HG03442 (cell line): ENCODE measurements at regions not wholly inside any gene's neighbourhood (a gene's known extent, or its start where the extent isn't known, plus 50 kb on each side); places are given as distances from the start of the nearest gene placed in this dataset.

Source experiments
- ATAC-seq: cut with Tn5 transposase; IDR thresholded peaks from one replicate; pipeline ENCODE4 v1.9.1; 2021; ENCODE audit warnings: mild to moderate bottlenecking, moderate library complexity; ENCODE audit not compliant: unreplicated experiment

- ATAC-seq = no peak
Measured at GRCh38 chr3:74066456-74066855, 441.7 kb upstream of the PDZRN3 start.

GRCh38 chr3:74059923-74060600 is 435.3 kb upstream of the PDZRN3 start:
- ATAC-seq = no peak

GRCh38 chr3:74059301-74059922 is 434.7 kb upstream of the PDZRN3 start:
- no peak for ATAC-seq

- no peak for ATAC-seq
Measured at GRCh38 chr3:74057169-74057568, 432.4 kb upstream of the PDZRN3 start.

- ATAC-seq = no peak
Measured at GRCh38 chr3:74055061-74055460, 430.3 kb upstream of the PDZRN3 start.

GRCh38 chr3:74054566-74054965 is 429.8 kb upstream of the PDZRN3 start:
- no peak for ATAC-seq

- ATAC-seq = no peak
Measured at GRCh38 chr3:74053970-74054516, 429.3 kb upstream of the PDZRN3 start.

GRCh38 chr3:74049444-74049843 is 424.7 kb upstream of the PDZRN3 start:
- ATAC-seq = no peak

- ATAC-seq = no peak
Measured at GRCh38 chr3:74048699-74049098, 424.0 kb upstream of the PDZRN3 start.

- ATAC-seq = no peak
Measured at GRCh38 chr3:74045000-74045399, 420.3 kb upstream of the PDZRN3 start.

GRCh38 chr3:74041068-74041675 is 416.4 kb upstream of the PDZRN3 start:
- ATAC-seq = no peak

- ATAC-seq = no peak
Measured at GRCh38 chr3:74039105-74039504, 414.4 kb upstream of the PDZRN3 start.

GRCh38 chr3:74036568-74036967 is 411.8 kb upstream of the PDZRN3 start:
- ATAC-seq = no peak

- ATAC-seq = no peak
Measured at GRCh38 chr3:74036102-74036501, 411.4 kb upstream of the PDZRN3 start.

- ATAC-seq = no peak
Measured at GRCh38 chr3:74033806-74034205, 409.1 kb upstream of the PDZRN3 start.

GRCh38 chr3:74033381-74033780 is 408.6 kb upstream of the PDZRN3 start:
- ATAC-seq = no peak

GRCh38 chr3:74027121-74027520 is 402.4 kb upstream of the PDZRN3 start:
- ATAC-seq = no peak

- no peak for ATAC-seq
Measured at GRCh38 chr3:74023395-74023794, 398.7 kb upstream of the PDZRN3 start.

- ATAC-seq = no peak
Measured at GRCh38 chr3:74021449-74021848, 396.7 kb upstream of the PDZRN3 start.

GRCh38 chr3:74009961-74010844 is 385.5 kb upstream of the PDZRN3 start:
- no peak for ATAC-seq

- no peak for ATAC-seq
Measured at GRCh38 chr3:74004386-74004785, 379.6 kb upstream of the PDZRN3 start.
